ENCODE measurements at regions not wholly inside any gene's neighbourhood (a gene's known extent, or its start where the extent isn't known, plus 50 kb on each side); places are given as distances from the start of the nearest gene placed in this dataset.
"Not testable (repeated sequence)": the region's sequence is repeated elsewhere in the genome, so short reads cannot be mapped to it uniquely, and the experiment has no call there.

GRCh38 chr5:174539823-174540222 is 184.6 kb upstream of the MSX2 start:
- CTCF ChIA-PET; H3K4me1 ChIP-seq (ENCODE audit: control insufficient read depth, insufficient read depth, low read length); POLR2A ChIA-PET; in situ Hi-C loops (cut with HindIII; ENCODE audit: low pct_unique_long_range_greater_than_20kb, low sequenced_read_pairs); H3K4me3 ChIP-seq (ENCODE audit: low read depth in 2 of 2, low read length in 2 of 2); BruUV-seq (replicated peaks); H3K27ac ChIP-seq (ENCODE audit: low read length); H3K36me3 ChIP-seq (ENCODE audit: control insufficient read depth, insufficient read depth, low read length); intact Hi-C loops (cut with micrococcal nuclease; ENCODE audit: unreplicated experiment); H3K9me3 ChIP-seq (ENCODE audit: control insufficient read depth, insufficient read depth, low read depth, low read length); DNase-seq (ENCODE audit: low read depth, low spot score); H3K27me3 ChIP-seq (ENCODE audit: control insufficient read depth, insufficient read depth, low read length); ATAC-seq: not testable (repeated sequence)

- no peak overlapping the region for H3K27ac ChIP-seq (ENCODE audit: low read length)
- no peaks in the 10 kb centered on the region for H3K27me3 ChIP-seq (ENCODE audit: control insufficient read depth, insufficient read depth, low read length)
- ATAC-seq (no peak), DNase-seq (ENCODE audit: low read depth, low spot score) (no peak)
- no TSS peak for BruUV-seq (replicated peaks)
- ChIA-PET CTCF (no interaction called here), POLR2A (no interaction called here)
- H3K36me3 ChIP-seq (ENCODE audit: control insufficient read depth, insufficient read depth, low read length): no peaks in the 10 kb centered on the region
- no peaks in the 10 kb centered on the region for H3K9me3 ChIP-seq (ENCODE audit: control insufficient read depth, insufficient read depth, low read depth, low read length)
- intact Hi-C loops (cut with micrococcal nuclease; ENCODE audit: unreplicated experiment): no loop called here
- TF ChIP-seq CTCF (IDR thresholded peaks at IDR 0.05): no peak
- TF ChIP-seq SIN3A (IDR thresholded peaks at IDR 0.05; ENCODE audit: borderline replicate concordance, insufficient read depth, low read depth, low read length): no peak
- TF ChIP-seq REST (IDR thresholded peaks at IDR 0.05; ENCODE audit: insufficient read depth in 1 of 2, low read depth in 2 of 2, low read length in 1 of 2): no peak
- TF ChIP-seq TCF7L2 (IDR thresholded peaks at IDR 0.05; ENCODE audit: low read depth, low read length): no peak
- TF ChIP-seq POLR2AphosphoS5 (IDR thresholded peaks at IDR 0.05; ENCODE audit: low read depth, low read length): no peak
- no peak overlapping the region for H3K4me3 ChIP-seq (ENCODE audit: low read depth in 2 of 2, low read length in 2 of 2)
- H3K4me1 ChIP-seq (ENCODE audit: control insufficient read depth, insufficient read depth, low read length): no peaks in the 10 kb centered on the region
- in situ Hi-C loops (cut with HindIII; ENCODE audit: low pct_unique_long_range_greater_than_20kb, low sequenced_read_pairs): no loop called here
Observed at GRCh38 chr5:174542037-174542436, 182.3 kb upstream of the MSX2 start.

GRCh38 chr5:174542471-174542870 is 181.9 kb upstream of the MSX2 start:
- in situ Hi-C loops (cut with HindIII; ENCODE audit: low pct_unique_long_range_greater_than_20kb, low sequenced_read_pairs) (no loop called here), intact Hi-C loops (cut with micrococcal nuclease; ENCODE audit: unreplicated experiment) (no loop called here)
- Histone ChIP-seq H3K9me3 (ENCODE audit: control insufficient read depth, insufficient read depth, low read depth, low read length) (no peaks in the 10 kb centered on the region), H3K27me3 (ENCODE audit: control insufficient read depth, insufficient read depth, low read length) (no peaks in the 10 kb centered on the region), H3K36me3 (ENCODE audit: control insufficient read depth, insufficient read depth, low read length) (no peaks in the 10 kb centered on the region), H3K4me3 (ENCODE audit: low read depth in 2 of 2, low read length in 2 of 2) (no peak overlapping the region), H3K27ac (ENCODE audit: low read length) (no peak overlapping the region), H3K4me1 (ENCODE audit: control insufficient read depth, insufficient read depth, low read length) (no peaks in the 10 kb centered on the region)
- ChIA-PET CTCF (no interaction called here), POLR2A (no interaction called here)
- TF ChIP-seq REST (IDR thresholded peaks at IDR 0.05; ENCODE audit: insufficient read depth in 1 of 2, low read depth in 2 of 2, low read length in 1 of 2): no peak
- TF ChIP-seq TCF7L2 (IDR thresholded peaks at IDR 0.05; ENCODE audit: low read depth, low read length): no peak
- TF ChIP-seq SIN3A (IDR thresholded peaks at IDR 0.05; ENCODE audit: borderline replicate concordance, insufficient read depth, low read depth, low read length): no peak
- no peak for TF ChIP-seq POLR2AphosphoS5 (IDR thresholded peaks at IDR 0.05; ENCODE audit: low read depth, low read length)
- no peak for TF ChIP-seq CTCF (IDR thresholded peaks at IDR 0.05)
- no peak for ATAC-seq
- DNase-seq (ENCODE audit: low read depth, low spot score): no peak
- BruUV-seq (replicated peaks): no TSS peak

All from Panc1 (cell line).